ENCODE measurements at regions not wholly inside any gene's neighbourhood (a gene's known extent, or its start where the extent isn't known, plus 50 kb on each side); places are given as distances from the start of the nearest gene placed in this dataset.

- TF ChIP-seq CTCF (IDR thresholded peaks at IDR 0.05) (no peak), POLR2A (IDR thresholded peaks at IDR 0.05) (no peak)
Measured at GRCh38 chrX:121932688-121933087, 885.3 kb downstream of the GLUD2 start.

All from prostate gland (tissue), 2 donors.